ENCODE measurements at regions not wholly inside any gene's neighbourhood (a gene's known extent, or its start where the extent isn't known, plus 50 kb on each side); places are given as distances from the start of the nearest gene placed in this dataset.

- TF ChIP-seq EZH2 (IDR thresholded peaks at IDR 0.05; ENCODE audit: borderline replicate concordance) = no peak
- TF ChIP-seq EZH2phosphoT487 (IDR thresholded peaks at IDR 0.05; ENCODE audit: low read depth, severe bottlenecking, unreplicated experiment) = no peak
These were observed 89.4 kb downstream of the DHRS2 start for GRCh38 chr14:23725528-23725927.
